ENCODE measurements at regions not wholly inside any gene's neighbourhood (a gene's known extent, or its start where the extent isn't known, plus 50 kb on each side); places are given as distances from the start of the nearest gene placed in this dataset.

DNA sequence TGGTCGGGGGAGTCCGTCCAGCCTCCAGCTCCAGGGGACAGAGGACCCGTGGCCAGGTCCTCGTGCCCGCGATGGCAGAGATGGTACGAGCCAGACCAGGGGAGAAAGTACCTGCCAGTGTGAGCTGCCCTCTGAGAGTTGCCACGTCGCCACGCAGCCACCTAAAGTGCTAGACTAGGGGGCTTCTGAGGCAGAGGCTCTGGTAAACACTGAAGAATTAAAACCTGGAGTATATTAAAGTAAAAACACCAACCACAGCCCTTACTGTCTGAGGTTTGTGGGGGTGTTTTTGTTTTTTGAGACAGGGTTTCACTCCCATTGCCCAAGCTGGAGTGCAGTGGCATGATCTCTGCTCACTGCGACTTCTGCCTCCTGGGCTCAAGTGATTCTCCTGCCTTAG is 60.1 kb upstream of the SORCS2 start:
- H3K27ac ChIP-seq (ENCODE audit: low read depth, low read length): no peak overlapping the region
- Mint-ChIP-seq H3K27me3 (ENCODE audit: low read depth, unreplicated experiment) (peaks cover 8% of the 10 kb centered on the region), H3K9me3 (ENCODE audit: unreplicated experiment) (peaks cover 10% of the 10 kb centered on the region), H3K4me1 (ENCODE audit: low read depth, unreplicated experiment) (peaks cover 23% of the 10 kb centered on the region), H3K36me3 (ENCODE audit: low read depth, unreplicated experiment) (no peaks in the 10 kb centered on the region), H3K27ac (ENCODE audit: unreplicated experiment) (no peak overlapping the region), H3K4me3 (ENCODE audit: unreplicated experiment) (no peak overlapping the region)
- no peak for FAIRE-seq
- peaks cover 5% of the 10 kb centered on the region for H4K20me1 ChIP-seq (ENCODE audit: insufficient read depth, low read length)
- H3K36me3 ChIP-seq (ENCODE audit: insufficient read depth, low read length): no peaks in the 10 kb centered on the region
- H3K9me3 ChIP-seq (ENCODE audit: insufficient read depth, low read depth, low read length): peaks cover 6% of the 10 kb centered on the region
- no peak overlapping the region for H3K9ac ChIP-seq (ENCODE audit: low read length)
- no peaks in the 10 kb centered on the region for H3K79me2 ChIP-seq (ENCODE audit: insufficient read depth, low read length)
- no peak overlapping the region for H3K4me3 ChIP-seq (ENCODE audit: insufficient read depth, low read depth, low read length)
- peaks cover 5% of the 10 kb centered on the region for H3K27me3 ChIP-seq (ENCODE audit: insufficient read depth, low read length)
- H3K4me1 ChIP-seq (ENCODE audit: insufficient read depth, low read length): peaks cover 27% of the 10 kb centered on the region
- H3K4me2 ChIP-seq (ENCODE audit: low read length): no peak overlapping the region
- TF ChIP-seq EZH2 (IDR thresholded peaks at IDR 0.05; ENCODE audit: insufficient read depth, low read length): no peak
- TF ChIP-seq, protein P1, sequence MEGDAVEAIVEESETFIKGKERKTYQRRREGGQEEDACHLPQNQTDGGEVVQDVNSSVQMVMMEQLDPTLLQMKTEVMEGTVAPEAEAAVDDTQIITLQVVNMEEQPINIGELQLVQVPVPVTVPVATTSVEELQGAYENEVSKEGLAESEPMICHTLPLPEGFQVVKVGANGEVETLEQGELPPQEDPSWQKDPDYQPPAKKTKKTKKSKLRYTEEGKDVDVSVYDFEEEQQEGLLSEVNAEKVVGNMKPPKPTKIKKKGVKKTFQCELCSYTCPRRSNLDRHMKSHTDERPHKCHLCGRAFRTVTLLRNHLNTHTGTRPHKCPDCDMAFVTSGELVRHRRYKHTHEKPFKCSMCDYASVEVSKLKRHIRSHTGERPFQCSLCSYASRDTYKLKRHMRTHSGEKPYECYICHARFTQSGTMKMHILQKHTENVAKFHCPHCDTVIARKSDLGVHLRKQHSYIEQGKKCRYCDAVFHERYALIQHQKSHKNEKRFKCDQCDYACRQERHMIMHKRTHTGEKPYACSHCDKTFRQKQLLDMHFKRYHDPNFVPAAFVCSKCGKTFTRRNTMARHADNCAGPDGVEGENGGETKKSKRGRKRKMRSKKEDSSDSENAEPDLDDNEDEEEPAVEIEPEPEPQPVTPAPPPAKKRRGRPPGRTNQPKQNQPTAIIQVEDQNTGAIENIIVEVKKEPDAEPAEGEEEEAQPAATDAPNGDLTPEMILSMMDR (IDR thresholded peaks at IDR 0.05; ENCODE audit: insufficient read depth, low read depth, low read length): no peak
- DNase-seq (ENCODE audit: low read depth): no peak
- H2AFZ ChIP-seq (ENCODE audit: low read depth, low read length): no peak overlapping the region

DNA sequence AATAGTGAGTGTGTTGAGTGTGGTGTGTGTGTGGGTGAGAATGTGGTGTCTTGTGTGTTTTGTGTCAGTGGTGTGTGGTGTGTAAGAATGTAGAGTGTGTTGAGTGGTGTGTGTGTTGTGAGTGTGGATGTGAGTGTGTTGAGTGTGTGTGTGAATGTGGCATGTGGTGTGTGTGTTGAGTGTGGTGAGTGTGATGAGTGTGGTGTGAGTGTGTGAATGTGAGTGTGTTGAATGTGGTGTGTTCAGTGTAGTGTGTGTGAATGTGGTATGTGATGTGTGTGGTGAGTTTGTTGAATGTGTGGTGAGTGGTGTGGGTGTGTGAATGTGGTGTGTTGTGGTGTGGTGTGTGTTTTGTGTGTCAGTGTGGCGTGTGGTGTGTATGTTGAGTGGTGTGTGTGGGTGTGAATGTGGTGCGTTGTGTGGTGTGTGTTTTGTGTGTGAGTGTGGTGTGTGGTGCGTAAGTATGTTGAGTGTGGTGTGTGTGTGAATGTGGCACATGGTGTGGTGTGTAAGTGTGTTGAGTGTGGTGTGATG is 60.8 kb upstream of the SORCS2 start:
- Histone ChIP-seq H3K9me3 (ENCODE audit: insufficient read depth, low read depth, low read length) (peaks cover 6% of the 10 kb centered on the region), H3K79me2 (ENCODE audit: insufficient read depth, low read length) (no peaks in the 10 kb centered on the region), H3K4me3 (ENCODE audit: insufficient read depth, low read depth, low read length) (no peak overlapping the region), H4K20me1 (ENCODE audit: insufficient read depth, low read length) (peaks cover 5% of the 10 kb centered on the region), H3K9ac (ENCODE audit: low read length) (no peak overlapping the region), H3K4me1 (ENCODE audit: insufficient read depth, low read length) (peaks cover 27% of the 10 kb centered on the region), H3K4me2 (ENCODE audit: low read length) (no peak overlapping the region), H2AFZ (ENCODE audit: low read depth, low read length) (no peak overlapping the region), H3K27ac (ENCODE audit: low read depth, low read length) (no peak overlapping the region), H3K27me3 (ENCODE audit: insufficient read depth, low read length) (peaks cover 5% of the 10 kb centered on the region), H3K36me3 (ENCODE audit: insufficient read depth, low read length) (no peaks in the 10 kb centered on the region)
- DNase-seq (ENCODE audit: low read depth) (no peak), FAIRE-seq (no peak)
- H3K27me3 Mint-ChIP-seq (ENCODE audit: low read depth, unreplicated experiment): peaks cover 10% of the 10 kb centered on the region
- H3K9me3 Mint-ChIP-seq (ENCODE audit: unreplicated experiment): peaks cover 10% of the 10 kb centered on the region
- no peaks in the 10 kb centered on the region for H3K36me3 Mint-ChIP-seq (ENCODE audit: low read depth, unreplicated experiment)
- TF ChIP-seq EZH2 (IDR thresholded peaks at IDR 0.05; ENCODE audit: insufficient read depth, low read length): no peak
- TF ChIP-seq, protein P1 (IDR thresholded peaks at IDR 0.05; ENCODE audit: insufficient read depth, low read depth, low read length): no peak
- peaks cover 21% of the 10 kb centered on the region for H3K4me1 Mint-ChIP-seq (ENCODE audit: low read depth, unreplicated experiment)
- no peak overlapping the region for H3K27ac Mint-ChIP-seq (ENCODE audit: unreplicated experiment)
- no peak overlapping the region for H3K4me3 Mint-ChIP-seq (ENCODE audit: unreplicated experiment)

DNA sequence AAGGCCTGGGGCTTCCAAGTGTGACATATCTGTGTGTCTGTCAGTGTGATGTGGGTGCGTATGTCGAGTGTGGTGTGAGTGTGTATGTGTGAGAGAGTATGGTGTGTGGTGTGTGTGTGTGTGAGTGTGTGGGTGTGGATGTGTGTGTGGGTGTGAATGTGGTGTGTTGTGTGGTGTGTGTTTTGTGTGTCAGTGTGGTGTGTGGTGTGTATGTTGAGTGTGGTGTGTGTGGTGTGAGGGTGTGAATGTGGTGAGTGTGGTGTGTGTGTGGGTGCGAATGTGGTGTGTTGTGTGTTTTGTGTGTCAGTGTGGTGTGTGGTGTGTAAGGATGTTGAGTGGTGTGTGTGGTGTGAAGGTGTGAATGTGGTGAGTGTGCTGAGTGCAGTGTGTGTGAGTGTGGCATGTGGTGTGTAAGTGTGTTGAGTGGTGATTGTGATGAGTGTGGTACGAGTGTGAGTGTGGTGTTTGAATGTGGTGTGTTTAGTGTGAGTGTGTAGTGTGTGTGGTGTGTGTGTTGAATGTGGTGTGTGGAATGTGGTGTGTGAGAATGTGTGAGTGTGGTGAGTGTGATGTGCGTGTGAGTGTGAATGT is 61.6 kb upstream of the SORCS2 start:
- H3K4me3 ChIP-seq (ENCODE audit: insufficient read depth, low read depth, low read length): no peak overlapping the region
- no peak overlapping the region for H3K4me2 ChIP-seq (ENCODE audit: low read length)
- peaks cover 10% of the 10 kb centered on the region for H3K9me3 Mint-ChIP-seq (ENCODE audit: unreplicated experiment)
- no peak overlapping the region for H3K9ac ChIP-seq (ENCODE audit: low read length)
- no peaks in the 10 kb centered on the region for H3K36me3 ChIP-seq (ENCODE audit: insufficient read depth, low read length)
- no peak overlapping the region for H2AFZ ChIP-seq (ENCODE audit: low read depth, low read length)
- H3K27me3 Mint-ChIP-seq (ENCODE audit: low read depth, unreplicated experiment): peaks cover 10% of the 10 kb centered on the region
- H3K4me1 ChIP-seq (ENCODE audit: insufficient read depth, low read length): peaks cover 20% of the 10 kb centered on the region
- H3K9me3 ChIP-seq (ENCODE audit: insufficient read depth, low read depth, low read length): peaks cover 6% of the 10 kb centered on the region
- no peak for TF ChIP-seq EZH2 (IDR thresholded peaks at IDR 0.05; ENCODE audit: insufficient read depth, low read length)
- TF ChIP-seq, protein P1 (IDR thresholded peaks at IDR 0.05; ENCODE audit: insufficient read depth, low read depth, low read length): no peak
- DNase-seq (ENCODE audit: low read depth) (no peak), FAIRE-seq (peak; percentile 95)
- no peak overlapping the region for H3K27ac Mint-ChIP-seq (ENCODE audit: unreplicated experiment)
- no peak overlapping the region for H3K4me3 Mint-ChIP-seq (ENCODE audit: unreplicated experiment)
- no peaks in the 10 kb centered on the region for H3K79me2 ChIP-seq (ENCODE audit: insufficient read depth, low read length)
- H4K20me1 ChIP-seq (ENCODE audit: insufficient read depth, low read length): peaks cover 5% of the 10 kb centered on the region
- H3K27ac ChIP-seq (ENCODE audit: low read depth, low read length): no peak overlapping the region
- peaks cover 5% of the 10 kb centered on the region for H3K27me3 ChIP-seq (ENCODE audit: insufficient read depth, low read length)
- no peaks in the 10 kb centered on the region for H3K36me3 Mint-ChIP-seq (ENCODE audit: low read depth, unreplicated experiment)
- H3K4me1 Mint-ChIP-seq (ENCODE audit: low read depth, unreplicated experiment): peaks cover 14% of the 10 kb centered on the region

All from astrocyte (in vitro differentiated cells and primary cell).